Breast epithelium (tissue), 4 donors: ENCODE measurements at regions not wholly inside any gene's neighbourhood (a gene's known extent, or its start where the extent isn't known, plus 50 kb on each side); places are given as distances from the start of the nearest gene placed in this dataset.

ENCODE experiments used
- DNase-seq, 2 donors: peaks; one replicate each; pipeline ENCODE4 v3.0.0-alpha.2; 2019; ENCODE audit warnings: low spot score in 2 of 2
- H3K27ac ChIP-seq, 2 donors: fragments of 200-600 bp; sonication (generic) in 1 of 2; one replicate each; pipeline ENCODE4 v1.5.1; 2016 to 2019; ENCODE audit warnings: mild to moderate bottlenecking in 1 of 2
- H3K27me3 ChIP-seq, 2 donors: fragments of 200-600 bp; sonication (generic) in 1 of 2; one replicate each; pipeline versions ENCODE4 v1.5.1 to v1.6.0; 2017 to 2019; ENCODE audit warnings: control low read depth in 1 of 2, mild to moderate bottlenecking in 1 of 2
- H3K36me3 ChIP-seq: fragments of 200-600 bp; one replicate; pipeline ENCODE4 v1.5.1; 2019
- H3K4me1 ChIP-seq, 2 donors: fragments of 200-600 bp; sonication (generic); one replicate each; pipeline ENCODE4 v1.5.1; 2016 to 2019; ENCODE audit warnings: control low read depth in 1 of 2
- H3K4me3 ChIP-seq, 3 donors: fragments of 200-600 bp; sonication (generic); 1 replicate in 2 of 3; 2 replicates in 1 of 3; pipeline ENCODE4 v1.5.1; 2016 to 2019; ENCODE audit warnings: mild to moderate bottlenecking in 3 of 3, moderate library complexity in 2 of 3
- H3K9me3 ChIP-seq, 2 donors: fragments of 200-600 bp; sonication (generic) in 1 of 2; one replicate each; pipeline ENCODE4 v1.5.1; 2016 to 2019; ENCODE audit warnings: control low read depth in 1 of 2
- CTCF ChIP-seq, 3 donors: fragments of 450-650 bp; IDR thresholded peaks; one replicate each; pipeline ENCODE4 v1.5.1; 2016 to 2017; ENCODE audit warnings: antibody characterized with exemption in 3 of 3, mild to moderate bottlenecking in 3 of 3, moderate library complexity in 3 of 3
- POLR2A ChIP-seq: fragments of 450-650 bp; IDR thresholded peaks from one replicate; pipeline ENCODE4 v1.6.1; 2016; ENCODE audit warnings: antibody characterized with exemption, mild to moderate bottlenecking, moderate library complexity
- POLR2AphosphoS5 ChIP-seq, 3 donors: sonication (generic); formaldehyde crosslinking; IDR thresholded peaks; one replicate each; pipeline ENCODE4 v1.6.1; 2017; ENCODE audit warnings: antibody characterized with exemption in 3 of 3
- intact Hi-C: fragments of 100-400 bp; cut with DNase I; formaldehyde crosslinking; loops from one replicate; pipeline ENCODE4 v1.15.1; 2023; ENCODE audit warnings: low total_unique reads

DNA sequence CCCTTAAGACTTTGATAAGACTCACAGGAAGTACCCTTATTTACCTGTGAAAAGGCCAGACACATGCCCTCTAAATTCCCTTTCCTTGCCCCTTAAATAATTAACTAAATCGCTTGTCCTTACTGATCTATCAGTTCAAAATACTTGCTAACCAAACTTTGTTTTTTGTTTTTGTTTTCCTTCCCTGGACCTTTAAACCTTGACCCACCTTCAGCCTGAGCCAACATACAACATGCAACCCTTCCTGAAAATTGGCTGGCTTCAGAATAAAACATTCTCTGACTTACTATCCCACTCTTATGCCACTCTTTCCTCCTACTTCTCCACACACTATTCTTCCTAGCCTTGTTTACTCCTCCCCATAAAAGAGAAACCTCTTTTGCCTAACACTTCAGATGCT, 448.1 kb upstream of the TRAM1L1 start:
- Histone ChIP-seq H3K27me3 (no peaks in the 10 kb centered on the region), H3K36me3 (peaks cover 3% of the 10 kb centered on the region), H3K4me3 (no peak overlapping the region), H3K9me3 (no peaks in the 10 kb centered on the region), H3K27ac (no peak overlapping the region), H3K4me1 (no peaks in the 10 kb centered on the region)
- DNase-seq: no peak
- TF ChIP-seq POLR2AphosphoS5 (IDR thresholded peaks at IDR 0.05) (no peak), POLR2A (no peak), CTCF (IDR thresholded peaks at IDR 0.05) (no peak)
- intact Hi-C loops: no loop called here

- Histone ChIP-seq H3K27ac (no peak overlapping the region), H3K27me3 (no peaks in the 10 kb centered on the region), H3K36me3 (no peaks in the 10 kb centered on the region), H3K4me1 (no peaks in the 10 kb centered on the region), H3K4me3 (no peak overlapping the region), H3K9me3 (no peaks in the 10 kb centered on the region)
- no peak for TF ChIP-seq CTCF (IDR thresholded peaks at IDR 0.05)
- no peak for TF ChIP-seq POLR2AphosphoS5 (IDR thresholded peaks at IDR 0.05)
- TF ChIP-seq POLR2A: no peak
- intact Hi-C loops: no loop called here
- no peak for DNase-seq
These were observed 459.7 kb upstream of the TRAM1L1 start for GRCh38 chr4:117545039-117545438.

DNA sequence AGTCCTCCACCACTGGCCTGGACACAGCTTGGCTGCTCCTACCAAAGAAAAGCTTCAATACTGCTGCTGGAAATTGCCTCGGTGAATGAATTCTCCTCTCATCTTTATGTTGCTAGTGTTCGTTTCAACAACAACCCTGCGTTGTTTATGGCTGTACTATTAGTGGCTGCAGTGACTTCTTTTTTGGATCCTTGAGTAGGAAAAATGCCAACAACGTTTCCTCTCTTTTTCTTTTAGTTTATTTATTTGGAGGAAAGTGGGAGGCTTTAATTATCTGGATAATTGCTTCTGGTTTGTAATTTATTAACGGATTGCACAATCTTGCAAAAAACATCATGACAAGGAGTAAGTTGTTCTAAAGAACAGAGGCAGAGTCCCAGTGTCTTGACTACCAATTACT, 464.1 kb upstream of the TRAM1L1 start:
- intact Hi-C loops: no loop called here
- Histone ChIP-seq H3K27me3 (no peaks in the 10 kb centered on the region), H3K27ac (no peak overlapping the region), H3K9me3 (no peaks in the 10 kb centered on the region), H3K4me3 (no peak overlapping the region), H3K36me3 (no peaks in the 10 kb centered on the region), H3K4me1 (no peaks in the 10 kb centered on the region)
- DNase-seq: no peak
- TF ChIP-seq CTCF (IDR thresholded peaks at IDR 0.05) (no peak), POLR2A (no peak), POLR2AphosphoS5 (IDR thresholded peaks at IDR 0.05) (no peak)

GRCh38 chr4:117550085-117550484, 464.7 kb upstream of the TRAM1L1 start:
- no peaks in the 10 kb centered on the region for H3K9me3 ChIP-seq
- H3K4me1 ChIP-seq: no peaks in the 10 kb centered on the region
- DNase-seq: no peak
- TF ChIP-seq POLR2A: no peak
- no peak for TF ChIP-seq CTCF (IDR thresholded peaks at IDR 0.05)
- TF ChIP-seq POLR2AphosphoS5 (IDR thresholded peaks at IDR 0.05): no peak
- no peaks in the 10 kb centered on the region for H3K36me3 ChIP-seq
- no peak overlapping the region for H3K4me3 ChIP-seq
- intact Hi-C loops: no loop called here
- H3K27ac ChIP-seq: no peak overlapping the region
- H3K27me3 ChIP-seq: no peaks in the 10 kb centered on the region

DNA sequence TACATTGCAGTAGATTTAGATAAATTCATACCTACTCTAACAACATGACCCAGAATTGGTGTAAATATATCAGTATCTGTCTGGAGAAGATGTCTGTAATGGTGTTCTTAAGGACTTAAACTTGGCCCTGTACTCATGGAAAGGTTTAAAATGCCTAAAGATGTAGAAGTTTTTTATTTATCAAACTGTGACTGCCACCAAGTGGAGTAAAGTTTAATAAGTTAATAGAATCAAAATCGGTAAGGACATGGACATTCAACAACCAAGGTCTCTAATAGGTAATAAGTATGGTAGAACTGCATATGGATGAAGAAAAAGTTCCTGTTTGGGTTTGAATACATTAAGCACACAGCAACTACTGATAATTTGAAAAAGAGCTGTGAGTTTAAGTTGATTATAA, 474.0 kb upstream of the NDST3 start:
- Histone ChIP-seq H3K4me3 (no peak overlapping the region), H3K27ac (no peak overlapping the region), H3K36me3 (no peaks in the 10 kb centered on the region), H3K9me3 (no peaks in the 10 kb centered on the region), H3K4me1 (no peaks in the 10 kb centered on the region), H3K27me3 (no peaks in the 10 kb centered on the region)
- TF ChIP-seq POLR2A: no peak
- no peak for TF ChIP-seq CTCF (IDR thresholded peaks at IDR 0.05)
- TF ChIP-seq POLR2AphosphoS5 (IDR thresholded peaks at IDR 0.05): no peak
- DNase-seq: no peak
- intact Hi-C loops: no loop called here
